ENCODE measurements at regions not wholly inside any gene's neighbourhood (a gene's known extent, or its start where the extent isn't known, plus 50 kb on each side); places are given as distances from the start of the nearest gene placed in this dataset.

DNA sequence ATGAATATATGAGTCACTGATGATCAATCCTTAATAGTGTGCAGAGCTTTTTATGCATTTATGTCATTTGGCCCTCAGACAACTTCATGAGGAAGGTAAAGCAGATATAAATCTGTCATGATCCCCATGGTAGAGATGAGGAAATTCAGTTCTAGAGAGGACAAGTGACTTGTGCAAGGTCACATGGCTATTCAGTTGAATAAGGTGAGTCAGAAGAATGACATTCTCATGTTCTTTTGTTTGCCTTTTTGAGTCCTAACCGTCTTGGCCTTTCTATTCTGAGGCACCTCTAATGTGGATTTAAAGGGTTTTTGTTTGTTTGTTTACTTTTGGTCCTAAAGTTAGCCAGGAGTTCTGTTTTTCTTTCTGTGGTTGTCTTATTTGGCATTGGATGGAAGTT is 116.2 kb upstream of the ELAC2 start:
- peaks cover 5% of the 10 kb centered on the region; the same call in 1 of the 2 replicates for H3K23me2 ChIP-seq (ENCODE audit: low read depth, low read length)
- no peaks in the 10 kb centered on the region for H3K27me3 ChIP-seq (replicated peaks in 1 of 4; ENCODE audit: control insufficient read depth in 3 of 4, extremely low read depth in 1 of 4, insufficient read depth in 3 of 4, low read length in 3 of 4)
- no peak overlapping the region for H3K27ac ChIP-seq (ENCODE audit: low read depth, low read length)
- no peak overlapping the region for H2BK120ac ChIP-seq (replicated peaks; ENCODE audit: low read depth, low read length)
- H3K4ac ChIP-seq (replicated peaks; ENCODE audit: insufficient read length, low read depth, low read length), result no peak overlapping the region
- H3K36me3 ChIP-seq (ENCODE audit: control insufficient read depth in 2 of 4, insufficient read depth in 4 of 4, low read length in 3 of 4), result no peaks in the 10 kb centered on the region; a peak in 1 of 8 replicates
- H3K79me1 ChIP-seq (ENCODE audit: low read depth, low read length), result no peaks in the 10 kb centered on the region
- H3K4me1 ChIP-seq (replicated peaks in 1 of 4; ENCODE audit: control insufficient read depth in 3 of 4, insufficient read depth in 4 of 4, low read length in 3 of 4), result no peaks in the 10 kb centered on the region; a peak in 1 of 7 replicates
- no peak overlapping the region for H2BK15ac ChIP-seq (ENCODE audit: low read length)
- no peak overlapping the region for H2AK5ac ChIP-seq (ENCODE audit: low read depth, low read length)
- ChIA-PET CTCF (ENCODE audit: partially characterized antibody) (interaction anchor here (0.7 to 1.5 kb wide), 4 partner anchors 10 to 171 kb away, joined by 3 to 6 read pairs (median 4); no protein-coding TSS in a partner anchor), POLR2A (ENCODE audit: partially characterized antibody) (no interaction called here)
- H3K4me3 ChIP-seq (ENCODE audit: extremely low read depth in 1 of 4, insufficient read depth in 2 of 4, low read depth in 3 of 4, low read length in 4 of 4), result no peak overlapping the region
- peaks cover 9 to 11% of the 10 kb centered on the region in 2 experiments for H3K9me3 ChIP-seq (ENCODE audit: insufficient read depth in 2 of 2, low read depth in 1 of 2, low read length in 1 of 2)
- H4K8ac ChIP-seq (ENCODE audit: extremely low read depth, insufficient read depth, low read length), result no peak overlapping the region
- H3K56ac ChIP-seq (replicated peaks; ENCODE audit: insufficient read length, low read depth, low read length), result no peak overlapping the region
- DNase-seq (ENCODE audit: low read depth in 1 of 2, low spot score in 2 of 2) (no peak), FAIRE-seq (no peak)
- no peak overlapping the region for H2AFZ ChIP-seq (ENCODE audit: low read length)
- 71% methylated on average over 1 of the region's 1 CpG; no CpG with 5 or more reads in 1 of the 2 experiments for WGBS, 2 experiments (ENCODE audit: extremely low coverage in 1 of 2, insufficient coverage in 1 of 2, insufficient read length in 1 of 2, insufficient replicate concordance in 2 of 2, low coverage in 1 of 2, low lambda C conversion rate in 2 of 2, missing lambda C conversion rate in 1 of 2)
- H3K9ac ChIP-seq (replicated peaks in 1 of 4; ENCODE audit: extremely low read depth in 1 of 4, low read depth in 3 of 4, low read length in 3 of 4), result no peak overlapping the region
- no peak overlapping the region for H3K18ac ChIP-seq (ENCODE audit: extremely low read depth, low read length)
- no peak overlapping the region for H4K5ac ChIP-seq (ENCODE audit: insufficient read length, low read depth, low read length)
- no peak overlapping the region for H2BK12ac ChIP-seq (ENCODE audit: low read depth, low read length)
- peaks cover 0 to 1% of the 10 kb centered on the region in 2 experiments for H4K20me1 ChIP-seq (replicated peaks in 1 of 2; ENCODE audit: control insufficient read depth in 1 of 2, insufficient read depth in 2 of 2, low read length in 2 of 2)
- H4K91ac ChIP-seq (replicated peaks; ENCODE audit: insufficient read length, low read length), result no peak overlapping the region
- H2BK20ac ChIP-seq (ENCODE audit: low read length), result no peak overlapping the region
- no peak overlapping the region for H3K23ac ChIP-seq (ENCODE audit: insufficient read length)
- no peak overlapping the region for H3K14ac ChIP-seq (ENCODE audit: insufficient read length)
- no peaks in the 10 kb centered on the region for H3K79me2 ChIP-seq (ENCODE audit: control insufficient read depth in 1 of 2, insufficient read depth in 2 of 2, low read length in 2 of 2)
- no peak overlapping the region for H3K4me2 ChIP-seq (ENCODE audit: insufficient read depth in 1 of 2, low read depth in 2 of 2, low read length in 2 of 2)
- no peak overlapping the region for H2BK5ac ChIP-seq (ENCODE audit: low read depth, low read length)
- TF ChIP-seq SP1 (IDR thresholded peaks at IDR 0.05; ENCODE audit: low read depth, low read length) (no peak), BACH1 (IDR thresholded peaks at IDR 0.05; ENCODE audit: low read length) (no peak), GABPA (IDR thresholded peaks at IDR 0.05; ENCODE audit: borderline replicate concordance, insufficient read depth, low read length) (no peak), SUZ12 (IDR thresholded peaks at IDR 0.05; ENCODE audit: low read length) (no peak), TAF1 (IDR thresholded peaks at IDR 0.05; ENCODE audit: low read depth, low read length) (no peak), EP300 (IDR thresholded peaks at IDR 0.05; ENCODE audit: borderline replicate concordance in 1 of 2, low read depth in 2 of 2, low read length in 2 of 2) (no peak), CTBP2 (IDR thresholded peaks at IDR 0.05; ENCODE audit: borderline replicate concordance, insufficient read depth, insufficient read length, low read length) (no peak), EGR1 (IDR thresholded peaks at IDR 0.05; ENCODE audit: borderline replicate concordance, low read depth, low read length) (no peak)
